Activated B cell treated with CpG ODN at 0.5 μM for 24 hours (primary cell): ENCODE measurements at regions not wholly inside any gene's neighbourhood (a gene's known extent, or its start where the extent isn't known, plus 50 kb on each side); places are given as distances from the start of the nearest gene placed in this dataset.

ENCODE experiments used
- ATAC-seq: fragments of 200-7000 bp; cut with Tn5 transposase; one replicate; pipeline ENCODE4 v1.10.0; 2021; ENCODE audit warnings: low read depth, mild to moderate bottlenecking, moderate library complexity
- CTCF ChIA-PET: fragments of 350-600 bp; sonication (Branson Sonifier 250); formaldehyde crosslinking; loops from one replicate; lab custom pipeline; 2021; ENCODE audit warnings: antibody characterized with exemption; lab: Charles Lee
- POLR2A ChIA-PET: fragments of 350-600 bp; sonication (Branson Sonifier 250); formaldehyde crosslinking; loops from one replicate; lab custom pipeline; 2021; ENCODE audit warnings: antibody characterized with exemption; lab: Charles Lee
- DNase-seq: peaks from one replicate; pipeline ENCODE4 v3.0.0; 2022
- H3K27ac Mint-ChIP-seq: one replicate; pipeline ENCODE4 v1.8.0; 2020; ENCODE audit warnings: mixed read lengths
- H3K27me3 Mint-ChIP-seq: one replicate; pipeline ENCODE4 v1.8.0; 2021; ENCODE audit warnings: mixed read lengths
- H3K36me3 Mint-ChIP-seq: one replicate; pipeline ENCODE4 v1.8.0; 2021; ENCODE audit warnings: low read depth, mixed read lengths
- H3K4me1 Mint-ChIP-seq: one replicate; pipeline ENCODE4 v1.8.0; 2021; ENCODE audit warnings: mixed read lengths
- H3K4me3 Mint-ChIP-seq: one replicate; pipeline ENCODE4 v1.8.0; 2020; ENCODE audit warnings: mild to moderate bottlenecking, mixed read lengths
- H3K9me3 Mint-ChIP-seq: one replicate; pipeline ENCODE4 v1.8.0; 2020; ENCODE audit warnings: mixed read lengths
- CTCF ChIP-seq: fragments of 200-600 bp; IDR thresholded peaks from one replicate; pipeline ENCODE4 v1.8.0; 2022; ENCODE audit warnings: antibody characterized with exemption, mild to moderate bottlenecking
- intact Hi-C: fragments of 100-400 bp; cut with micrococcal nuclease; formaldehyde crosslinking; loops from one replicate; pipeline ENCODE4 v1.15.1; 2024

GRCh38 chr3:23106666-23107065 lies 96.5 kb upstream of the UBE2E2 start:
- ChIA-PET CTCF (no interaction called here), POLR2A (no interaction called here)
- DNase-seq (no peak), ATAC-seq (no peak)
- no peak for TF ChIP-seq CTCF
- intact Hi-C loops, result no loop called here
- no peak overlapping the region for H3K27ac Mint-ChIP-seq
- H3K36me3 Mint-ChIP-seq, result no peaks in the 10 kb centered on the region
- H3K27me3 Mint-ChIP-seq, result no peaks in the 10 kb centered on the region
- H3K4me1 Mint-ChIP-seq, result no peaks in the 10 kb centered on the region
- H3K4me3 Mint-ChIP-seq, result no peak overlapping the region
- H3K9me3 Mint-ChIP-seq, result no peaks in the 10 kb centered on the region

GRCh38 chr3:23107221-23107620 lies 95.9 kb upstream of the UBE2E2 start:
- ATAC-seq (no peak), DNase-seq (no peak)
- no peak for TF ChIP-seq CTCF
- Mint-ChIP-seq H3K27me3 (no peaks in the 10 kb centered on the region), H3K27ac (no peak overlapping the region), H3K9me3 (no peaks in the 10 kb centered on the region), H3K36me3 (no peaks in the 10 kb centered on the region), H3K4me3 (no peak overlapping the region), H3K4me1 (no peaks in the 10 kb centered on the region)
- POLR2A ChIA-PET, result no interaction called here
- intact Hi-C loops, result no loop called here
- CTCF ChIA-PET, result no interaction called here

- H3K4me3 Mint-ChIP-seq, result no peak overlapping the region
- no peak for ATAC-seq
- peaks cover 3% of the 10 kb centered on the region for H3K4me1 Mint-ChIP-seq
- no peak overlapping the region for H3K27ac Mint-ChIP-seq
- intact Hi-C loops, result no loop called here
- ChIA-PET CTCF (no interaction called here), POLR2A (no interaction called here)
- H3K27me3 Mint-ChIP-seq, result no peaks in the 10 kb centered on the region
- no peak for DNase-seq
- H3K36me3 Mint-ChIP-seq, result no peaks in the 10 kb centered on the region
- no peaks in the 10 kb centered on the region for H3K9me3 Mint-ChIP-seq
- TF ChIP-seq CTCF, result no peak
Observed at GRCh38 chr3:23108451-23109057, 94.6 kb upstream of the UBE2E2 start.

GRCh38 chr3:23111286-23111685 lies 91.8 kb upstream of the UBE2E2 start:
- no peak for TF ChIP-seq CTCF
- Mint-ChIP-seq H3K4me3 (no peak overlapping the region), H3K9me3 (no peaks in the 10 kb centered on the region), H3K4me1 (peaks cover 24% of the 10 kb centered on the region), H3K36me3 (no peaks in the 10 kb centered on the region), H3K27ac (no peak overlapping the region), H3K27me3 (no peaks in the 10 kb centered on the region)
- intact Hi-C loops, result no loop called here
- DNase-seq (no peak), ATAC-seq (no peak)
- CTCF ChIA-PET, result no interaction called here
- POLR2A ChIA-PET, result no interaction called here

GRCh38 chr3:23111797-23112196 lies 91.3 kb upstream of the UBE2E2 start:
- no peak overlapping the region for H3K4me3 Mint-ChIP-seq

More at GRCh38 chr3:23111797-23112196, 91.3 kb upstream of the UBE2E2 start:
- no peak for ATAC-seq
- Mint-ChIP-seq H3K27me3 (no peaks in the 10 kb centered on the region), H3K4me1 (peaks cover 24% of the 10 kb centered on the region), H3K27ac (no peak overlapping the region), H3K9me3 (no peaks in the 10 kb centered on the region), H3K36me3 (no peaks in the 10 kb centered on the region)
- DNase-seq, result no peak
- no peak for TF ChIP-seq CTCF
- ChIA-PET CTCF (no interaction called here), POLR2A (no interaction called here)
- intact Hi-C loops, result no loop called here
